NT2/D1 (cell line): ENCODE measurements at regions not wholly inside any gene's neighbourhood (a gene's known extent, or its start where the extent isn't known, plus 50 kb on each side); places are given as distances from the start of the nearest gene placed in this dataset.

ENCODE experiments used
- SUZ12 ChIP-seq: IDR thresholded peaks from 2 replicates; pipeline ENCODE4 v1.6.1; 2011; ENCODE audit not compliant: insufficient read length, insufficient read depth; ENCODE audit errors: extremely low read depth
- YY1 ChIP-seq: IDR thresholded peaks from 2 replicates; pipeline ENCODE4 v1.6.1; 2011; ENCODE audit not compliant: insufficient read length, insufficient read depth
- ZNF274 ChIP-seq: IDR thresholded peaks from 2 replicates; pipeline ENCODE4 v1.6.1; 2011; ENCODE audit warnings: mild to moderate bottlenecking, low read depth, low read length

GRCh38 chr1:234544087-234544579 is 65.2 kb upstream of the TARBP1 start:
- TF ChIP-seq ZNF274 (no peak), YY1 (no peak), SUZ12 (no peak)
